OCI-LY1 (cell line): ENCODE measurements at regions not wholly inside any gene's neighbourhood (a gene's known extent, or its start where the extent isn't known, plus 50 kb on each side); places are given as distances from the start of the nearest gene placed in this dataset.

Experiments used
- H2AFZ ChIP-seq: fragments of 200-600 bp; sonication (generic), shearing (Covaris generic); 2 replicates; pipeline ENCODE4 v1.6.0; 2014; ENCODE audit warnings: antibody characterized with exemption, mild to moderate bottlenecking, low read length
- H3F3A ChIP-seq: fragments of 200-600 bp; sonication (generic), shearing (Covaris generic); 2 replicates; pipeline ENCODE4 v1.6.0; 2014; ENCODE audit warnings: mild to moderate bottlenecking, antibody characterized with exemption, low read length, moderate library complexity; ENCODE audit not compliant: insufficient read depth
- H3K27ac ChIP-seq: fragments of 200-600 bp; sonication (generic); 2 replicates; pipeline ENCODE4 v1.5.1; 2014; ENCODE audit warnings: low read length, mixed run types, mild to moderate bottlenecking, low read depth; ENCODE audit not compliant: poor library complexity, severe bottlenecking
- H3K27me3 ChIP-seq: fragments of 200-600 bp; sonication (generic); 2 replicates; pipeline ENCODE4 v1.6.0; 2014; ENCODE audit warnings: antibody characterized with exemption, mild to moderate bottlenecking, low read length, moderate library complexity; ENCODE audit not compliant: insufficient read depth
- H3K36me3 ChIP-seq: fragments of 200-600 bp; sonication (generic); 2 replicates; pipeline ENCODE4 v1.6.1; 2014; ENCODE audit warnings: mild to moderate bottlenecking, antibody characterized with exemption, low read length, moderate library complexity, mixed read lengths; ENCODE audit not compliant: insufficient read depth
- H3K4me1 ChIP-seq: fragments of 200-600 bp; sonication (generic); 2 replicates; pipeline ENCODE4 v1.5.1; 2014; ENCODE audit warnings: mild to moderate bottlenecking, low read length, moderate library complexity; ENCODE audit not compliant: insufficient read depth, severe bottlenecking
- H3K4me2 ChIP-seq: fragments of 200-600 bp; sonication (generic), shearing (Covaris generic); 2 replicates; pipeline ENCODE4 v1.6.1; 2014; ENCODE audit warnings: low read length
- H3K4me3 ChIP-seq: fragments of 200-600 bp; sonication (generic); 2 replicates; pipeline ENCODE4 v1.5.1; 2014; ENCODE audit warnings: low read length, low read depth, mild to moderate bottlenecking, mixed read lengths; ENCODE audit not compliant: poor library complexity, severe bottlenecking
- H3K79me2 ChIP-seq: fragments of 200-600 bp; shearing (Covaris generic); 2 replicates; pipeline ENCODE4 v1.6.1; 2016; ENCODE audit warnings: mixed run types, low read length, mixed read lengths; ENCODE audit not compliant: insufficient read depth
- H3K9ac ChIP-seq: fragments of 200-600 bp; sonication (generic), shearing (Covaris generic); 2 replicates; pipeline ENCODE4 v1.6.1; 2014; ENCODE audit warnings: mild to moderate bottlenecking, low read length, mixed read lengths
- H3K9me2 ChIP-seq: fragments of 200-600 bp; sonication (generic), shearing (Covaris generic); 2 replicates; pipeline ENCODE4 v1.6.1; 2014; ENCODE audit warnings: low read depth, mild to moderate bottlenecking, low read length, mixed read lengths
- H3K9me3 ChIP-seq: fragments of 200-600 bp; shearing (Covaris generic); 2 replicates; pipeline ENCODE4 v1.6.1; 2014; ENCODE audit warnings: low read length, mixed read lengths
- H4K20me1 ChIP-seq: fragments of 200-600 bp; sonication (generic), shearing (Covaris generic); 2 replicates; pipeline ENCODE4 v1.6.0; 2016; ENCODE audit warnings: mild to moderate bottlenecking, low read length; ENCODE audit not compliant: insufficient read depth
- EZH2 ChIP-seq: fragments of 200-600 bp; sonication (generic), shearing (Covaris generic); IDR thresholded peaks from 2 replicates; pipeline ENCODE4 v1.8.0; 2017; ENCODE audit warnings: borderline replicate concordance, mixed run types, mild to moderate bottlenecking, antibody characterized with exemption, low read length, moderate library complexity, mixed read lengths
- TF ChIP-seq, protein P1 (sequence below): fragments of 200-600 bp; sonication (generic), shearing (Covaris generic); IDR thresholded peaks from 2 replicates; pipeline ENCODE4 v1.5.1; 2017; ENCODE audit warnings: mild to moderate bottlenecking, antibody characterized with exemption, low read length, moderate library complexity, mixed read lengths

DNA sequence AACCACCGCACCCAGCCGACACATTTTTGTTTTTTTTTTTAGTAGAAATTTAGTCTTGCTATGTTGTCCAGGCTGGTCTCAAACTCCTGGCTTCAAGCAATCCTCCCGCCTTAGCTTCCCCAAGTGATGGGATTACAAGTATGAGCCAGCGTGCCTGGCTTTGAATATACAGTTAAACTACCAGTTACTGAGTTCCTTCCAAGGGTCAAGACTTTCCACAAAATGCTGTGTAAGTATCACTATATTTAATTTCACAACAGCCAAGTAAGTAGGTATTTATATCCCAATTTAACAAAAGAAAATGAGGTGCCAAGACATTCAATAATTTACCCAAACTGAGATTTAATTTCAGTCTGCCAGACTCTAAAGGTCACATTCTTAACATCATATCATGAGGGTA is 181.3 kb upstream of the TMC3 start:
- H4K20me1 ChIP-seq: no peaks in the 10 kb centered on the region
- no peaks in the 10 kb centered on the region for H3K4me1 ChIP-seq
- no peaks in the 10 kb centered on the region for H3K9me2 ChIP-seq
- no peak overlapping the region for H2AFZ ChIP-seq
- H3K4me2 ChIP-seq: no peak overlapping the region
- H3K27me3 ChIP-seq: no peaks in the 10 kb centered on the region
- TF ChIP-seq, protein P1, sequence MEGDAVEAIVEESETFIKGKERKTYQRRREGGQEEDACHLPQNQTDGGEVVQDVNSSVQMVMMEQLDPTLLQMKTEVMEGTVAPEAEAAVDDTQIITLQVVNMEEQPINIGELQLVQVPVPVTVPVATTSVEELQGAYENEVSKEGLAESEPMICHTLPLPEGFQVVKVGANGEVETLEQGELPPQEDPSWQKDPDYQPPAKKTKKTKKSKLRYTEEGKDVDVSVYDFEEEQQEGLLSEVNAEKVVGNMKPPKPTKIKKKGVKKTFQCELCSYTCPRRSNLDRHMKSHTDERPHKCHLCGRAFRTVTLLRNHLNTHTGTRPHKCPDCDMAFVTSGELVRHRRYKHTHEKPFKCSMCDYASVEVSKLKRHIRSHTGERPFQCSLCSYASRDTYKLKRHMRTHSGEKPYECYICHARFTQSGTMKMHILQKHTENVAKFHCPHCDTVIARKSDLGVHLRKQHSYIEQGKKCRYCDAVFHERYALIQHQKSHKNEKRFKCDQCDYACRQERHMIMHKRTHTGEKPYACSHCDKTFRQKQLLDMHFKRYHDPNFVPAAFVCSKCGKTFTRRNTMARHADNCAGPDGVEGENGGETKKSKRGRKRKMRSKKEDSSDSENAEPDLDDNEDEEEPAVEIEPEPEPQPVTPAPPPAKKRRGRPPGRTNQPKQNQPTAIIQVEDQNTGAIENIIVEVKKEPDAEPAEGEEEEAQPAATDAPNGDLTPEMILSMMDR: no peak
- TF ChIP-seq EZH2: no peak
- no peaks in the 10 kb centered on the region for H3K9me3 ChIP-seq
- no peaks in the 10 kb centered on the region for H3K36me3 ChIP-seq
- no peaks in the 10 kb centered on the region; the same call in 1 of the 2 replicates for H3F3A ChIP-seq
- no peak overlapping the region for H3K4me3 ChIP-seq
- no peak overlapping the region for H3K27ac ChIP-seq
- H3K9ac ChIP-seq: no peak overlapping the region
- no peaks in the 10 kb centered on the region for H3K79me2 ChIP-seq

DNA sequence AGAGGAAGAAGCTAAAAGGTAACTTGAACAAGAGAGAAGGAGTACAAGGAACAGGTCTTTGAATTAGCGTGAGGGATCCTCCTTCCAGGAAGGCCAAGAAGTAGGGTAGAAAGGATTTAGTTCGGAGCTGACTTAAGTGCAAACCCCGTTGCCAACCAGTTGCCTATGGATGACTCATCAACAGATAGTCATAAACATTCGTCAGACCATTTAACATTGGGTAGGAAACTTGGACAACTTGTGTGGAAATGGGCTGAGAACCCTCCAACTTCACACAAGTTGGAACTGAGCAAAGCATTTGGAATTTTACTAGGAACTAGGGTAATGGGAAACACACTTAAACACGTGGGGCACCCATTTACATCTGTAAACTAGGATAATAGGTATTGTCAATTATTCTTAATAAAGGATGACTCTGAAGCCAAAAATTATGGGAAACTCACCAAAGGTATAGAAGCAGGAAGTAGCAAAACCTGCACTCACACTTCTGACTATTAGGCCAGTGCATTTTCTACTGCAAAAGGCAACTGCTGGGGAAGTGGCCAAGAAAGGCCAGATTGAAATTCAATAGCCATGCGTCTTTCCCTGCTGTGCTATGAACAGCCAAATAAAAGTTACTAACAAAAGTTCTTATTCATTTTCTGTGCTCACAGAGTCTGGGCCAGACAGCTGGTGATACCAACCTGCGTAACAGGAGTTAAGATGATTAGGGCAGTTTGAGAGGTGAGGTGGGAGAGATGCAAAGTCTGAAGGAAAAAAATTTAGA is 174.5 kb upstream of the TMC3 start:
- Histone ChIP-seq H3K36me3 (no peaks in the 10 kb centered on the region), H3K79me2 (no peaks in the 10 kb centered on the region), H3K9me3 (no peaks in the 10 kb centered on the region), H2AFZ (no peak overlapping the region), H3K4me3 (no peak overlapping the region), H3K9ac (no peak overlapping the region), H3K27ac (no peak overlapping the region), H3F3A (no peaks in the 10 kb centered on the region), H4K20me1 (no peaks in the 10 kb centered on the region), H3K27me3 (no peaks in the 10 kb centered on the region), H3K4me1 (no peaks in the 10 kb centered on the region), H3K9me2 (no peaks in the 10 kb centered on the region), H3K4me2 (no peak overlapping the region)
- TF ChIP-seq, protein P1: no peak
- TF ChIP-seq EZH2: no peak

DNA sequence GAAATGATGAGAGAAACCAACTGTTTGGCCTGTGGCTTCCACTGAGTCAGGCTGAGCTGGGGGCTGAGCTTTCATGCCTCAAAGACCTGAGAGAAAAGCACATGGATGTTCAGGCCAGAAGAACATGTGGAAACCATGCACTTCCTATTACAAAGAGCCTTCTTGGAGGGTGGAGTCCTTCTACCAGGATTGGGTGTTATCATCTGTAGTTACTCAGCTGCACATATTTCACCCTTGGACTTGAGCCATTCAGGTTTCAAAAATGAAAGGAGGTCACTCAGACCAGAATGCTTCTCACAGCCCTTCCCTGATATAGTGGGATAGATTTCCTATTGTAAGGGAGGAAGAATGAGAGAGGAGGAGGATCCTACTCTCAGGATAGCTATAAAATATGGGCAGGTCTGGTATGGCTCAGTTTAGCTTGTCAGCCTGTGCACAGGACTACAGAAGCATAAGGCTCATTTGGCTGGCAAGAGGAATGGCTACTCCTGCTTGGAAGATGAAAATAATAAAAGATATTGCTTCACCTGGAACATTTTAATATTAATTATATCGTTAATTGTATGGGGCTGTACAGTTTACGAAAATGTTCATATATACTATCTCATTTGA is 173.6 kb upstream of the TMC3 start:
- H3K27ac ChIP-seq: no peak overlapping the region
- H3K79me2 ChIP-seq: no peaks in the 10 kb centered on the region
- H3K36me3 ChIP-seq: no peaks in the 10 kb centered on the region
- H3F3A ChIP-seq: no peaks in the 10 kb centered on the region
- TF ChIP-seq, protein P1: no peak
- no peak for TF ChIP-seq EZH2
- no peaks in the 10 kb centered on the region for H3K4me1 ChIP-seq
- no peaks in the 10 kb centered on the region for H3K9me2 ChIP-seq
- no peaks in the 10 kb centered on the region for H4K20me1 ChIP-seq
- no peaks in the 10 kb centered on the region for H3K27me3 ChIP-seq
- no peak overlapping the region for H2AFZ ChIP-seq
- no peaks in the 10 kb centered on the region for H3K9me3 ChIP-seq
- H3K4me3 ChIP-seq: no peak overlapping the region
- H3K4me2 ChIP-seq: no peak overlapping the region
- no peak overlapping the region for H3K9ac ChIP-seq
